Ascending aorta (tissue), 2 donors: ENCODE measurements at regions not wholly inside any gene's neighbourhood (a gene's known extent, or its start where the extent isn't known, plus 50 kb on each side); places are given as distances from the start of the nearest gene placed in this dataset.

Experiments
- DNase-seq, 2 donors: peaks; one replicate each; pipeline ENCODE4 v3.0.0-alpha.2; 2019; ENCODE audit warnings: low spot score in 2 of 2
- H3K27ac ChIP-seq, 2 donors: fragments of 200-600 bp; sonication (generic); one replicate each; pipeline ENCODE4 v1.5.1; 2016 to 2017; ENCODE audit warnings: mild to moderate bottlenecking in 1 of 2
- H3K27me3 ChIP-seq: fragments of 200-600 bp; sonication (generic); one replicate; pipeline ENCODE4 v1.5.1; 2017
- H3K36me3 ChIP-seq, 2 donors: fragments of 200-600 bp; sonication (generic); one replicate each; pipeline ENCODE4 v1.5.1; 2016
- H3K4me1 ChIP-seq, 2 donors: fragments of 200-600 bp; sonication (generic); one replicate each; pipeline ENCODE4 v1.5.1; 2016 to 2017; ENCODE audit warnings: mild to moderate bottlenecking in 1 of 2
- H3K4me3 ChIP-seq, 2 donors: fragments of 200-600 bp; sonication (generic); one replicate each; pipeline ENCODE4 v1.5.1; 2016 to 2017; ENCODE audit warnings: mild to moderate bottlenecking in 1 of 2
- H3K9me3 ChIP-seq, 2 donors: fragments of 200-600 bp; sonication (generic); one replicate each; pipeline ENCODE4 v1.5.1; 2016
- CTCF ChIP-seq, 3 experiments: fragments of 200-600 bp in 2 of 3; fragments of 450-650 bp in 1 of 3; sonication (generic) in 2 of 3; IDR thresholded peaks; one replicate each; pipeline ENCODE4 v1.5.1; 2016 to 2019; ENCODE audit warnings: antibody characterized with exemption in 3 of 3, mild to moderate bottlenecking in 1 of 3, moderate library complexity in 1 of 3
- intact Hi-C: fragments of 100-400 bp; cut with DNase I; formaldehyde crosslinking; loops from one replicate; pipeline ENCODE4 v1.15.1; 2023

DNA sequence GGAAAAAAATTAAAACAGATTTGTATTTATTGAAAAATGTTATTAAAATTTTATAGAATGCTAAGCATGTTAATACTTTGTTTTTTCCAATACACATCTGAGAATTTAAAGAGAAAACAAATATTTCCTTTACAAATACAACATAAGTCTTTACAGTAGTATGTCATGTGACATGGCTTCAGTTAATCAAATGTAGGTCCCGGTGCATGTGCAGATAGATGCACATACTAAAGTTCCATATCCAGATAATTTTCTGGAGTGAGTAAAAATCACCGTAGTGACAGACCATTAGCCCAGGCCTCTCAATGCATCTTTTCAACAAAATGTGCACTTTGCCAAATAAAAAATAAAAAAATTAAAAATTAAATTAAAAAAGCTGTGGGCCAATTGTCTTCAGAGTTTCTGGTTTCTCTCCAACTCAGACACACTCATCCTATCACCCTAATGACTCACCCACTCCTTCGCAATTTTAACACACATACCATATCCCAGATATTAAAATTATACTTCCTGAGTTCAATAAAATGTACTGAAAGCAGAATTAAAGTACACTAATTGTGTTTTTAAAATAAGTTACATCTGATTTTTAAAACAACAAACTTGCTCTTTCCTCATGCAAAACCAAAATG, 508.1 kb downstream of the NR2F1-AS1 start:
- H3K4me1 ChIP-seq = no peaks in the 10 kb centered on the region
- H3K36me3 ChIP-seq = no peaks in the 10 kb centered on the region
- no peak for TF ChIP-seq CTCF (IDR thresholded peaks at IDR 0.05)
- no peak overlapping the region for H3K4me3 ChIP-seq
- H3K9me3 ChIP-seq = no peaks in the 10 kb centered on the region
- H3K27ac ChIP-seq = no peak overlapping the region
- intact Hi-C loops = no loop called here
- no peak for DNase-seq
- no peaks in the 10 kb centered on the region for H3K27me3 ChIP-seq

GRCh38 chr5:93071710-93072109, 509.3 kb downstream of the NR2F1-AS1 start:
- H3K36me3 ChIP-seq = no peaks in the 10 kb centered on the region
- no peak overlapping the region for H3K27ac ChIP-seq
- TF ChIP-seq CTCF (IDR thresholded peaks at IDR 0.05) = no peak
- intact Hi-C loops = no loop called here
- H3K9me3 ChIP-seq = no peaks in the 10 kb centered on the region
- no peak overlapping the region for H3K4me3 ChIP-seq
- no peaks in the 10 kb centered on the region for H3K27me3 ChIP-seq
- no peaks in the 10 kb centered on the region for H3K4me1 ChIP-seq
- no peak for DNase-seq

DNA sequence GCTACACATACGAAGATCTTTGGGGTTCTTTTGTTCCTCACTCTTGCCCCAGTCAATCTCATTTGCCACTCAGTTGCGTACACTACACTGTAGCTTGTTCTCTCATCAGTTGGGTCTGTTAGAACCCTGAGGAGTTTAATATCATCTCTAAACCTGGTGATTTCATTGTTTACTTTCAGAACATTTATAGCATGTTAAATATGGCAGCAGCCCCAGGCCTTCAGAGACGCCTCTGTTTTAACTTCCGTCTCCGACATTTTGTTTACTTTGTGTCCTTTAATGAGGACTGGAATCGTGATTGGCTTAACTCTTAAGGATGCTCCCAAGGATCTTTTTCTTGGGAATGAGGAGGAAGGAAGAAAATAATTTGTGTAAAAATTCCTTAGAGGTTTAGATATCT, 510.1 kb downstream of the NR2F1-AS1 start:
- H3K36me3 ChIP-seq = no peaks in the 10 kb centered on the region
- H3K4me1 ChIP-seq = no peaks in the 10 kb centered on the region
- H3K4me3 ChIP-seq = no peak overlapping the region
- no peak overlapping the region for H3K27ac ChIP-seq
- TF ChIP-seq CTCF (IDR thresholded peaks at IDR 0.05) = no peak
- H3K9me3 ChIP-seq = no peaks in the 10 kb centered on the region
- DNase-seq = no peak
- intact Hi-C loops = no loop called here
- H3K27me3 ChIP-seq = no peaks in the 10 kb centered on the region

DNA sequence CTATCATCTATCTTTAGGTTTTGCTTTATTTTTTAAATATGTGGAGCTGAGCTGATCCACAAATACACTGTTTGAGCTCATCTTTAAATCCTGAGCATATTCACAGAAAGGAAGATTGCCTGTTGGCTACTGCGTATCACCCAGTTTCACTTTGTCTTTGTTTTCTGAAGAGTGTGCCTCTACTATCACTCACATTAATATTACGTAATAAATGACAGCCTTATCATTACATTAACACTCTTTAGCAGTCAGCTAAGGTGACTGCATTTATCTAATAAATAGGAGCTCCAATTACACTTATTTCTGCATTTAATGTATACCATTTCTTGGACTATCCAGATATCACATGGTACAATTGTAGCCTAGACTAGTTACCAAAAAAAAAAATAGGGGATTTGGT, 511.7 kb downstream of the NR2F1-AS1 start:
- Histone ChIP-seq H3K36me3 (no peaks in the 10 kb centered on the region), H3K4me3 (no peak overlapping the region), H3K4me1 (no peaks in the 10 kb centered on the region), H3K9me3 (no peaks in the 10 kb centered on the region), H3K27ac (no peak overlapping the region), H3K27me3 (no peaks in the 10 kb centered on the region)
- intact Hi-C loops = no loop called here
- no peak for DNase-seq
- TF ChIP-seq CTCF (IDR thresholded peaks at IDR 0.05) = no peak

DNA sequence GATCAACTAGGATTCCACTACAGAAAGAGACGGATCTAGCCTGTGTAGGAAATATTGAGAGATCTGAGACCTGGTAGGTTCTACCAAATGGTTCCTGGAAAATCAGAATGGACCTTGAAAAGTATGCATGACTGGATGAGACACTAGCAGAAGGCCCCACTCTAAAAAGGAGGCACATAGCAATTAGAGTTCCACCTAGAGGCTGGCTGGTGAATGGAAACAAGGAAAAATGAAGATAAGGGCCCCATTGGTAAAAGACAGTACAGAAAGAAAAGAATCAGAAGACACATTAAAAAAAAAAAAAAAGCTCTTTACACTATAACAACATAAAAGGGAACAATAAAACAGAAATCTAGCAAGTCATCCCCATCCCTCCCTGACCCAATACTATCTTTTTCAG, 518.5 kb downstream of the NR2F1-AS1 start:
- intact Hi-C loops = no loop called here
- H3K27me3 ChIP-seq = no peaks in the 10 kb centered on the region
- TF ChIP-seq CTCF (IDR thresholded peaks at IDR 0.05) = no peak
- H3K4me3 ChIP-seq = no peak overlapping the region
- H3K27ac ChIP-seq = no peak overlapping the region
- no peaks in the 10 kb centered on the region for H3K4me1 ChIP-seq
- no peaks in the 10 kb centered on the region for H3K36me3 ChIP-seq
- H3K9me3 ChIP-seq = no peaks in the 10 kb centered on the region
- no peak for DNase-seq

DNA sequence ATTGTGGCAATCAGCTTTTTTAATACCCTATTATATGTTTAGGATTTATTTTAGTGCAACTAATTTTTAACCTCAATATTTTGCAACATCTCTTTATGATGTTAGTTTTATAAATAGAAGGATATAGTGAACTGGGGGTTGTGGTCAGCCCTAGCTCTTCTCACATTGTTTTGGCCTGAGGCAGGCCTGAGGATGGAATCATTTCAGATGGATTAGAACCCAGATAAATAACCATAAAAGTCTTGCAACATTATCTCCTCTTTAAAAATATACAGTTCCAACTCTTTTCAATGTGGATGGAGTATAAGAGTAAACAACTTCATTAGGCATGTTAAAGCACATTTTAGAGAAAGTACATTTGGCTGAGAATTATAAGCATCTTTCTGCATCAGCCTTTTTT, 522.7 kb downstream of the NR2F1-AS1 start:
- no peak for TF ChIP-seq CTCF (IDR thresholded peaks at IDR 0.05)
- Histone ChIP-seq H3K9me3 (no peaks in the 10 kb centered on the region), H3K4me1 (no peaks in the 10 kb centered on the region), H3K4me3 (no peak overlapping the region), H3K36me3 (no peaks in the 10 kb centered on the region), H3K27me3 (no peaks in the 10 kb centered on the region), H3K27ac (no peak overlapping the region)
- intact Hi-C loops = no loop called here
- no peak for DNase-seq
